H1 (cell line): ENCODE measurements at regions not wholly inside any gene's neighbourhood (a gene's known extent, or its start where the extent isn't known, plus 50 kb on each side); places are given as distances from the start of the nearest gene placed in this dataset.

Experiments used
- CTCF ChIA-PET: fragments of 300-600 bp; sonication (Branson Sonifier 250); formaldehyde crosslinking; loops from one replicate; lab custom pipeline; 2021; ENCODE audit not compliant: partially characterized antibody; lab: Charles Lee
- POLR2A ChIA-PET: fragments of 300-600 bp; sonication (Branson Sonifier 250); formaldehyde crosslinking; loops from one replicate; lab custom pipeline; 2021; ENCODE audit warnings: inconsistent platforms; ENCODE audit not compliant: partially characterized antibody; lab: Charles Lee
- DNase-seq, 2 experiments: peaks; one replicate each; pipeline versions ENCODE4 v3.0.0 to v3.0.0-alpha.2; 2010 to 2022; ENCODE audit warnings: low spot score in 2 of 2, low read depth in 1 of 2, mixed read lengths in 1 of 2
- FAIRE-seq: peaks from 2 replicates; lab custom pipeline; 2011; peaks lifted over from hg19 to GRCh38; lab: Jason Lieb, UNC
- H2AFZ ChIP-seq: 2 replicates; pipeline ENCODE4 v1.8.1; 2012; ENCODE audit warnings: low read length, inconsistent platforms
- H2AK5ac ChIP-seq: 2 replicates; pipeline ENCODE4 v1.6.1; 2013; ENCODE audit warnings: low read depth, low read length
- H2BK120ac ChIP-seq: replicated peaks from 2 replicates; pipeline ENCODE3; 2013; ENCODE audit warnings: low read depth, low read length, inconsistent platforms
- H2BK12ac ChIP-seq: 2 replicates; pipeline ENCODE4 v1.6.1; 2013; ENCODE audit warnings: low read depth, low read length
- H2BK15ac ChIP-seq: 2 replicates; pipeline ENCODE4 v1.6.1; 2013; ENCODE audit warnings: low read length
- H2BK20ac ChIP-seq: 2 replicates; pipeline ENCODE4 v1.6.1; 2013; ENCODE audit warnings: low read length
- H2BK5ac ChIP-seq: 2 replicates; pipeline ENCODE4 v1.6.1; 2013; ENCODE audit warnings: low read depth, low read length
- H3K14ac ChIP-seq: 2 replicates; pipeline ENCODE4 v1.6.1; 2013; ENCODE audit warnings: inconsistent platforms; ENCODE audit not compliant: insufficient read length
- H3K18ac ChIP-seq: 2 replicates; pipeline ENCODE4 v1.6.1; 2013; ENCODE audit warnings: low read length; ENCODE audit errors: extremely low read depth
- H3K23ac ChIP-seq: 2 replicates; pipeline ENCODE4 v1.6.1; 2013; ENCODE audit warnings: inconsistent platforms; ENCODE audit not compliant: insufficient read length
- H3K23me2 ChIP-seq: 2 replicates; pipeline ENCODE4 v1.6.1; 2013; ENCODE audit warnings: low read depth, low read length
- H3K27ac ChIP-seq: 2 replicates; pipeline ENCODE4 v1.6.1; 2011; ENCODE audit warnings: low read depth, low read length, inconsistent platforms
- H3K27me3 ChIP-seq, 4 experiments: replicated peaks in 1 of 4; 1 replicate in 1 of 4; 2 replicates in 3 of 4; pipeline versions ENCODE4 v1.6.1 to v1.8.1; 2011 to 2013; ENCODE audit warnings: low read length in 3 of 4, mild to moderate bottlenecking in 3 of 4, inconsistent platforms in 2 of 4, mixed read lengths in 2 of 4, moderate library complexity in 1 of 4; ENCODE audit not compliant: control insufficient read depth in 3 of 4, insufficient read depth in 3 of 4; ENCODE audit errors: extremely low read depth in 1 of 4
- H3K36me3 ChIP-seq, 4 experiments: 2 replicates each; pipeline versions ENCODE4 v1.6.1 to v1.8.1; 2011 to 2013; ENCODE audit warnings: mild to moderate bottlenecking in 4 of 4, low read length in 3 of 4, moderate library complexity in 2 of 4, control low read depth in 1 of 4, inconsistent platforms in 1 of 4; ENCODE audit not compliant: insufficient read depth in 4 of 4, control insufficient read depth in 2 of 4
- H3K4ac ChIP-seq: replicated peaks from 2 replicates; pipeline ENCODE3; 2013; ENCODE audit warnings: low read length, low read depth, mixed read lengths, inconsistent platforms; ENCODE audit not compliant: insufficient read length
- H3K4me1 ChIP-seq, 4 experiments: replicated peaks in 1 of 4; 1 replicate in 1 of 4; 2 replicates in 3 of 4; pipeline versions ENCODE4 v1.6.1 to v1.8.1; 2011 to 2013; ENCODE audit warnings: low read length in 3 of 4, inconsistent platforms in 2 of 4, mixed read lengths in 1 of 4; ENCODE audit not compliant: insufficient read depth in 4 of 4, control insufficient read depth in 3 of 4
- H3K4me2 ChIP-seq, 2 experiments: 2 replicates each; pipeline versions ENCODE4 v1.6.1 to v1.8.1; 2011 to 2013; ENCODE audit warnings: low read depth in 2 of 2, low read length in 2 of 2, control low read depth in 1 of 2, inconsistent platforms in 1 of 2, mild to moderate bottlenecking in 1 of 2; ENCODE audit not compliant: insufficient read depth in 1 of 2
- H3K4me3 ChIP-seq, 4 experiments: fragments of 200-600, 300-600 bp in 1 of 4; sonication (generic), shearing (Covaris generic), sonication (Bioruptor Twin) in 1 of 4; 2 replicates each; pipeline versions ENCODE4 v1.5.1 to v1.8.1; 2011 to 2016; ENCODE audit warnings: low read length in 4 of 4, low read depth in 3 of 4, control low read depth in 2 of 4, inconsistent platforms in 2 of 4, mild to moderate bottlenecking in 2 of 4, mixed read lengths in 1 of 4, moderate library complexity in 1 of 4; ENCODE audit not compliant: insufficient read depth in 2 of 4; ENCODE audit errors: extremely low read depth in 1 of 4
- H3K56ac ChIP-seq: replicated peaks from 2 replicates; pipeline ENCODE3; 2013; ENCODE audit warnings: low read depth, mild to moderate bottlenecking, mixed read lengths, low read length, inconsistent platforms; ENCODE audit not compliant: insufficient read length
- H3K79me1 ChIP-seq: 2 replicates; pipeline ENCODE4 v1.6.1; 2013; ENCODE audit warnings: low read depth, low read length, control low read depth
- H3K79me2 ChIP-seq, 2 experiments: 2 replicates each; pipeline versions ENCODE4 v1.6.1 to v1.8.1; 2012 to 2013; ENCODE audit warnings: low read length in 2 of 2, mild to moderate bottlenecking in 2 of 2, inconsistent platforms in 1 of 2; ENCODE audit not compliant: insufficient read depth in 2 of 2, control insufficient read depth in 1 of 2
- H3K9ac ChIP-seq, 4 experiments: replicated peaks in 1 of 4; 1 replicate in 1 of 4; 2 replicates in 3 of 4; pipeline versions ENCODE4 v1.6.1 to v1.8.1; 2011 to 2013; ENCODE audit warnings: low read depth in 3 of 4, low read length in 3 of 4, control low read depth in 2 of 4, mild to moderate bottlenecking in 2 of 4, moderate library complexity in 2 of 4, inconsistent platforms in 1 of 4; ENCODE audit errors: extremely low read depth in 1 of 4
- H3K9me3 ChIP-seq, 2 experiments: 2 replicates each; pipeline versions ENCODE4 v1.6.1 to v1.8.1; 2012 to 2013; ENCODE audit warnings: mild to moderate bottlenecking in 2 of 2, moderate library complexity in 2 of 2, control low read depth in 1 of 2, inconsistent platforms in 1 of 2, low read depth in 1 of 2, low read length in 1 of 2, mixed read lengths in 1 of 2; ENCODE audit not compliant: insufficient read depth in 2 of 2
- H4K20me1 ChIP-seq, 2 experiments: replicated peaks in 1 of 2; 2 replicates each; pipeline versions ENCODE3 to v1.8.1; 2011 to 2013; ENCODE audit warnings: inconsistent platforms in 2 of 2, low read length in 2 of 2, mild to moderate bottlenecking in 1 of 2; ENCODE audit not compliant: insufficient read depth in 2 of 2, control insufficient read depth in 1 of 2
- H4K5ac ChIP-seq: 2 replicates; pipeline ENCODE4 v1.6.1; 2013; ENCODE audit warnings: low read length, low read depth, mixed read lengths, inconsistent platforms; ENCODE audit not compliant: insufficient read length
- H4K8ac ChIP-seq: 2 replicates; pipeline ENCODE4 v1.8.0; 2013; ENCODE audit warnings: mild to moderate bottlenecking, moderate library complexity, low read length, inconsistent platforms; ENCODE audit not compliant: insufficient read depth; ENCODE audit errors: extremely low read depth
- H4K91ac ChIP-seq: replicated peaks from 2 replicates; pipeline ENCODE3; 2013; ENCODE audit warnings: low read length, mixed read lengths, inconsistent platforms; ENCODE audit not compliant: insufficient read length
- BCL11A ChIP-seq, 2 experiments: IDR thresholded peaks; one replicate each; pipeline ENCODE4 v1.6.1; 2011; ENCODE audit warnings: low read depth in 2 of 2, low read length in 2 of 2, mild to moderate bottlenecking in 2 of 2
- CBX8 ChIP-seq: fragments of 300-800, 300-1000 bp; sonication (generic); IDR thresholded peaks from 2 replicates; pipeline ENCODE4 v1.7.1; 2016; ENCODE audit warnings: low read depth, low read length, borderline replicate concordance
- JUND ChIP-seq: IDR thresholded peaks from 2 replicates; pipeline ENCODE4 v1.6.1; 2011; ENCODE audit warnings: mild to moderate bottlenecking, improper control_type of control experiment, low read length
- MAX ChIP-seq: IDR thresholded peaks from 2 replicates; pipeline ENCODE4 v1.6.1; 2012; ENCODE audit warnings: inconsistent platforms
- POU5F1 ChIP-seq: IDR thresholded peaks from 2 replicates; pipeline ENCODE4 v1.6.1; 2011; ENCODE audit warnings: low read depth, mild to moderate bottlenecking, low read length, moderate library complexity
- SIRT6 ChIP-seq: IDR thresholded peaks from one replicate; pipeline ENCODE4 v1.7.1; 2012; ENCODE audit warnings: low read length, inconsistent platforms
- SP2 ChIP-seq: IDR thresholded peaks from 2 replicates; pipeline ENCODE4 v1.6.1; 2012; ENCODE audit warnings: mild to moderate bottlenecking, low read length, inconsistent platforms
- WGBS, 2 experiments: shearing (Covaris generic) in 1 of 2; methylation state at CpG; one replicate each; pipeline versions ENCODE4 v1.1.6 to v1.1.7; 2013 to 2015; ENCODE audit warnings: low lambda C conversion rate in 2 of 2, mixed read lengths in 2 of 2, inconsistent platforms in 1 of 2, low coverage in 1 of 2, missing lambda C conversion rate in 1 of 2; ENCODE audit not compliant: insufficient replicate concordance in 2 of 2, insufficient coverage in 1 of 2, insufficient read length in 1 of 2; ENCODE audit errors: extremely low coverage in 1 of 2, missing lambda C conversion rate in 1 of 2; 5-methylcytosine and 5-hydroxymethylcytosine counted together

- H2BK12ac ChIP-seq: no peak overlapping the region
- no peak overlapping the region for H2BK120ac ChIP-seq
- no peak overlapping the region for H3K14ac ChIP-seq
- 90% methylated on average over 5 of the region's 5 CpGs; no CpG with 5 or more reads in 1 of the 2 experiments for WGBS, 2 experiments
- DNase-seq: no peak
- no peaks in the 10 kb centered on the region for H3K36me3 ChIP-seq
- no peak overlapping the region for H3K4ac ChIP-seq
- TF ChIP-seq MAX (no peak), POU5F1 (no peak), SP2 (no peak), BCL11A (IDR thresholded peaks at IDR 0.05; ENCODE audit: low read depth in 2 of 2, low read length in 2 of 2) (no peak), JUND (no peak), SIRT6 (no peak), CBX8 (no peak)
- no peak overlapping the region for H3K9ac ChIP-seq
- H3K18ac ChIP-seq: no peak overlapping the region
- H3K27me3 ChIP-seq: no peaks in the 10 kb centered on the region
- no peaks in the 10 kb centered on the region for H4K20me1 ChIP-seq
- H3K27ac ChIP-seq: no peak overlapping the region
- no peak overlapping the region for H2AK5ac ChIP-seq
- H3K23ac ChIP-seq: no peak overlapping the region
- no peaks in the 10 kb centered on the region for H3K79me2 ChIP-seq
- H4K5ac ChIP-seq: no peak overlapping the region
- no peak overlapping the region for H2BK15ac ChIP-seq
- H3K9me3 ChIP-seq: no peaks in the 10 kb centered on the region
- no peak overlapping the region for H3K4me2 ChIP-seq
- H2BK20ac ChIP-seq: no peak overlapping the region
- no peaks in the 10 kb centered on the region; the same call in 1 of the 2 replicates for H3K23me2 ChIP-seq
- ChIA-PET POLR2A (no interaction called here), CTCF (interaction anchor here (0.5 to 1.1 kb wide), 4 partner anchors 15 to 118 kb away, joined by 3 read pairs; no protein-coding TSS in a partner anchor)
- H3K79me1 ChIP-seq: no peaks in the 10 kb centered on the region
- no peak overlapping the region for H2AFZ ChIP-seq
- H2BK5ac ChIP-seq: no peak overlapping the region
- no peak overlapping the region for H4K8ac ChIP-seq
- H3K56ac ChIP-seq: no peak overlapping the region
- no peak for FAIRE-seq
- no peak overlapping the region for H4K91ac ChIP-seq
- no peak overlapping the region for H3K4me3 ChIP-seq
- no peaks in the 10 kb centered on the region; a peak in 1 of 7 replicates for H3K4me1 ChIP-seq
These were observed 796.3 kb downstream of the DIAPH3 start for GRCh38 chr13:59367467-59367866.
